ENCODE measurements at regions not wholly inside any gene's neighbourhood (a gene's known extent, or its start where the extent isn't known, plus 50 kb on each side); places are given as distances from the start of the nearest gene placed in this dataset.
"Not testable (repeated sequence)": the region's sequence is repeated elsewhere in the genome, so short reads cannot be mapped to it uniquely, and the experiment has no call there.

DNA sequence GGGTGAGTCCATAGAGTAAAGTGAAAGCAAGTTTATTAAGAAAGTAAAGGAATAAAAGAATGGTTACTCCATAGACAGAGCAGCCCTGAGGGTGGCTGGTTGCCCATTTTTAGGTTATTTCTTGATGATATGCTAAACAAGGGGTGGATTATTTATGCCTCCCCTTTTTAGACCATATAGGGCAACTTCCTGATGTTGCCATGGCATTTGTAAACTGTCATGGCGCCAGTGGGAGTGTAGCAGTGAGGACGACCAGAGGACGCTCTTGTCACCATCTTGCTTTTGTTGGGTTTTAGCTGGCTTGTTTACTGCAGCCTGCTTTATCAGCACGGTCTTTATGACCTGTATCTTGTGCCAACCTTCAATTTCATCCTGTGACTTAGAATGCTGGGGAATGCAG is 155.4 kb upstream of the FBXO11 start:
- TF ChIP-seq, protein P1, sequence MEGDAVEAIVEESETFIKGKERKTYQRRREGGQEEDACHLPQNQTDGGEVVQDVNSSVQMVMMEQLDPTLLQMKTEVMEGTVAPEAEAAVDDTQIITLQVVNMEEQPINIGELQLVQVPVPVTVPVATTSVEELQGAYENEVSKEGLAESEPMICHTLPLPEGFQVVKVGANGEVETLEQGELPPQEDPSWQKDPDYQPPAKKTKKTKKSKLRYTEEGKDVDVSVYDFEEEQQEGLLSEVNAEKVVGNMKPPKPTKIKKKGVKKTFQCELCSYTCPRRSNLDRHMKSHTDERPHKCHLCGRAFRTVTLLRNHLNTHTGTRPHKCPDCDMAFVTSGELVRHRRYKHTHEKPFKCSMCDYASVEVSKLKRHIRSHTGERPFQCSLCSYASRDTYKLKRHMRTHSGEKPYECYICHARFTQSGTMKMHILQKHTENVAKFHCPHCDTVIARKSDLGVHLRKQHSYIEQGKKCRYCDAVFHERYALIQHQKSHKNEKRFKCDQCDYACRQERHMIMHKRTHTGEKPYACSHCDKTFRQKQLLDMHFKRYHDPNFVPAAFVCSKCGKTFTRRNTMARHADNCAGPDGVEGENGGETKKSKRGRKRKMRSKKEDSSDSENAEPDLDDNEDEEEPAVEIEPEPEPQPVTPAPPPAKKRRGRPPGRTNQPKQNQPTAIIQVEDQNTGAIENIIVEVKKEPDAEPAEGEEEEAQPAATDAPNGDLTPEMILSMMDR (IDR thresholded peaks at IDR 0.05): not testable (repeated sequence)
- not testable (repeated sequence) for TF ChIP-seq POLR2A (IDR thresholded peaks at IDR 0.05)

Data from prostate gland (tissue), 2 donors.